Common myeloid progenitor, CD34-positive (primary cell): ENCODE measurements at regions not wholly inside any gene's neighbourhood (a gene's known extent, or its start where the extent isn't known, plus 50 kb on each side); places are given as distances from the start of the nearest gene placed in this dataset.

Experiments
- CTCF ChIA-PET: fragments of 350-600 bp; sonication (Branson Sonifier 250); formaldehyde crosslinking; loops from one replicate; lab custom pipeline; 2021; ENCODE audit warnings: antibody characterized with exemption; lab: Charles Lee
- POLR2A ChIA-PET: fragments of 350-600 bp; sonication (Branson Sonifier 250); formaldehyde crosslinking; loops from one replicate; lab custom pipeline; 2021; ENCODE audit warnings: antibody characterized with exemption; lab: Charles Lee
- DNase-seq, 3 donors: peaks; one replicate each; pipeline versions ENCODE4 v3.0.0 to v3.0.0-alpha.2; 2013
- H3K27ac ChIP-seq, 2 experiments: 1 replicate in 1 of 2; 2 replicates in 1 of 2; pipeline ENCODE4 v1.7.0; 2013; ENCODE audit warnings: inconsistent platforms in 2 of 2, low read length in 2 of 2, mild to moderate bottlenecking in 2 of 2, low read depth in 1 of 2, moderate library complexity in 1 of 2; ENCODE audit not compliant: severe bottlenecking in 2 of 2, insufficient read depth in 1 of 2, poor library complexity in 1 of 2
- H3K27me3 ChIP-seq, 5 experiments: replicated peaks in 2 of 5; 1 replicate in 3 of 5; 2 replicates in 2 of 5; pipeline versions ENCODE4 v1.6.1 to v1.7.0; 2013; ENCODE audit warnings: low read length in 4 of 5, mild to moderate bottlenecking in 2 of 5, moderate library complexity in 2 of 5, inconsistent platforms in 1 of 5; ENCODE audit not compliant: insufficient read depth in 5 of 5, control insufficient read depth in 4 of 5
- H3K36me3 ChIP-seq, 4 experiments: 1 replicate in 2 of 4; 2 replicates in 2 of 4; pipeline versions ENCODE4 v1.6.1 to v1.7.0; 2013; ENCODE audit warnings: low read length in 3 of 4, control low read depth in 1 of 4, mild to moderate bottlenecking in 1 of 4; ENCODE audit not compliant: control insufficient read depth in 4 of 4, insufficient read depth in 4 of 4
- H3K4me1 ChIP-seq, 4 experiments: 1 replicate in 3 of 4; 2 replicates in 1 of 4; pipeline versions ENCODE4 v1.6.1 to v1.7.1; 2013; ENCODE audit warnings: low read length in 3 of 4, mild to moderate bottlenecking in 3 of 4, control low read depth in 1 of 4, inconsistent platforms in 1 of 4, moderate library complexity in 1 of 4; ENCODE audit not compliant: control insufficient read depth in 4 of 4, insufficient read depth in 4 of 4; ENCODE audit errors: control extremely low read depth in 1 of 4
- H3K4me3 ChIP-seq, 7 experiments: 1 replicate in 4 of 7; 2 replicates in 3 of 7; pipeline versions ENCODE4 v1.5.1 to v1.7.0; 2013; ENCODE audit warnings: mild to moderate bottlenecking in 7 of 7, low read length in 6 of 7, moderate library complexity in 6 of 7, inconsistent platforms in 2 of 7, low read depth in 2 of 7, control low read depth in 1 of 7; ENCODE audit not compliant: insufficient read depth in 4 of 7, control insufficient read depth in 1 of 7; ENCODE audit errors: extremely low read depth in 1 of 7
- H3K9me3 ChIP-seq, 5 experiments: 1 replicate in 4 of 5; 2 replicates in 1 of 5; pipeline versions ENCODE4 v1.6.1 to v1.7.1; 2013; ENCODE audit warnings: low read length in 4 of 5, mild to moderate bottlenecking in 2 of 5, inconsistent platforms in 1 of 5, low read depth in 1 of 5, moderate library complexity in 1 of 5; ENCODE audit not compliant: control insufficient read depth in 4 of 5, insufficient read depth in 2 of 5; ENCODE audit errors: control extremely low read depth in 1 of 5
- WGBS: methylation state at CpG from one replicate; pipeline ENCODE4 v1.1.5; 2013; ENCODE audit not compliant: insufficient coverage; 5-methylcytosine and 5-hydroxymethylcytosine counted together

GRCh38 chr4:58732973-58733372 lies 1622.8 kb upstream of the IGFBP7 start:
- Histone ChIP-seq H3K27ac (no peak overlapping the region), H3K9me3 (no peaks in the 10 kb centered on the region), H3K27me3 (no peaks in the 10 kb centered on the region), H3K36me3 (no peaks in the 10 kb centered on the region), H3K4me3 (no peak overlapping the region), H3K4me1 (no peaks in the 10 kb centered on the region)
- WGBS = no CpG with 5 or more reads among the region's 2 CpGs
- no peak for DNase-seq
- POLR2A ChIA-PET = no interaction called here
- CTCF ChIA-PET = no interaction called here

GRCh38 chr4:58723954-58724353 lies 1613.8 kb upstream of the IGFBP7 start:
- POLR2A ChIA-PET = no interaction called here
- H3K27me3 ChIP-seq = no peaks in the 10 kb centered on the region
- H3K4me1 ChIP-seq = no peaks in the 10 kb centered on the region
- CTCF ChIA-PET = no interaction called here
- no peak overlapping the region for H3K4me3 ChIP-seq
- DNase-seq = no peak
- over 99% methylated on average over 10 of the region's 15 CpGs for WGBS
- H3K9me3 ChIP-seq = no peaks in the 10 kb centered on the region
- H3K36me3 ChIP-seq = no peaks in the 10 kb centered on the region
- H3K27ac ChIP-seq = no peak overlapping the region

GRCh38 chr4:58711039-58711438 lies 1600.9 kb upstream of the IGFBP7 start:
- no peak for DNase-seq
- H3K36me3 ChIP-seq = no peaks in the 10 kb centered on the region
- POLR2A ChIA-PET = no interaction called here
- CTCF ChIA-PET = no interaction called here
- no peak overlapping the region for H3K27ac ChIP-seq
- H3K27me3 ChIP-seq = no peaks in the 10 kb centered on the region
- no peaks in the 10 kb centered on the region for H3K9me3 ChIP-seq
- no peak overlapping the region for H3K4me3 ChIP-seq
- H3K4me1 ChIP-seq = no peaks in the 10 kb centered on the region

- ChIA-PET POLR2A (no interaction called here), CTCF (interaction anchor here (0.7 kb wide), 1 partner anchor 242 kb away, joined by 3 read pairs; no protein-coding TSS in a partner anchor)
- Histone ChIP-seq H3K4me3 (no peak overlapping the region), H3K4me1 (no peaks in the 10 kb centered on the region), H3K27me3 (no peaks in the 10 kb centered on the region), H3K27ac (no peak overlapping the region), H3K9me3 (no peaks in the 10 kb centered on the region), H3K36me3 (no peaks in the 10 kb centered on the region)
- no CpG with 5 or more reads among the region's 1 CpG for WGBS
- DNase-seq = no peak
Observed at GRCh38 chr4:58688568-58688967, 1578.4 kb upstream of the IGFBP7 start.

GRCh38 chr4:58679886-58680285 lies 1569.7 kb upstream of the IGFBP7 start:
- WGBS = no CpG with 5 or more reads among the region's 1 CpG
- Histone ChIP-seq H3K9me3 (no peaks in the 10 kb centered on the region), H3K4me1 (no peaks in the 10 kb centered on the region), H3K27me3 (no peaks in the 10 kb centered on the region), H3K27ac (no peak overlapping the region), H3K4me3 (no peak overlapping the region), H3K36me3 (no peaks in the 10 kb centered on the region)
- DNase-seq = no peak
- ChIA-PET POLR2A (no interaction called here), CTCF (no interaction called here)

- 100% methylated on average over 1 of the region's 2 CpGs for WGBS
- POLR2A ChIA-PET = no interaction called here
- Histone ChIP-seq H3K9me3 (no peaks in the 10 kb centered on the region), H3K27ac (no peak overlapping the region), H3K27me3 (no peaks in the 10 kb centered on the region), H3K4me1 (no peaks in the 10 kb centered on the region), H3K36me3 (no peaks in the 10 kb centered on the region), H3K4me3 (no peak overlapping the region)
- DNase-seq = no peak
- CTCF ChIA-PET = no interaction called here
Observed at GRCh38 chr4:58679051-58679450, 1568.9 kb upstream of the IGFBP7 start.

GRCh38 chr4:58669783-58670182 lies 1559.6 kb upstream of the IGFBP7 start:
- Histone ChIP-seq H3K4me1 (no peaks in the 10 kb centered on the region), H3K4me3 (no peak overlapping the region), H3K36me3 (no peaks in the 10 kb centered on the region), H3K27ac (no peak overlapping the region), H3K27me3 (no peaks in the 10 kb centered on the region), H3K9me3 (peaks cover 0 to 2% (median 0%) of the 10 kb centered on the region in 5 experiments)
- CTCF ChIA-PET = no interaction called here
- POLR2A ChIA-PET = no interaction called here
- no peak for DNase-seq
